ENCODE measurements at regions not wholly inside any gene's neighbourhood (a gene's known extent, or its start where the extent isn't known, plus 50 kb on each side); places are given as distances from the start of the nearest gene placed in this dataset.

DNA sequence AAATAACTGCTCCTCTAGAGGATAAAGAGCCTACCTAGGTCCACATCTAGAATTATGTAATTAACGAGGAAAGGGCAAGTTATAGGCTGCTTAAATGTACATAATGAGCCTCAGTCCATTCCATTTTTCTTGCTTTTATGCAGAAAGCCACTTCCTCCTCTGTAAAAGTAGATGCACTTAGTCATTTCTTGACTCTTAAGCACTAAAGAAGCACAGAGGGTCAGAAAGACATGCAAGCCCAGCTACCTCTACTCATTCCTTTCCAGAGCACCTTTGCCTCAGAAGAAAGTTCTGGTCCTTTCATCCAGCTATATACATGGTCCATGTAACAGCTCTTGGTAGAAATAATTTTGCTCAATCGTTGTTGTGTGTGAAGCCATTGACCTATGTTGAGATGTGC is 308.0 kb upstream of the NREP start:
- no peak overlapping the region for H3K27ac ChIP-seq (ENCODE audit: low read depth)
- no peaks in the 10 kb centered on the region for H3K9me2 ChIP-seq (ENCODE audit: insufficient read depth)
- H3K4me3 ChIP-seq = no peak overlapping the region
- peaks cover 2% of the 10 kb centered on the region; the same call in 2 of the 3 replicates for H3K4me1 Mint-ChIP-seq
- H4K20me1 ChIP-seq (replicated peaks; ENCODE audit: insufficient read depth) = no peaks in the 10 kb centered on the region
- no peaks in the 10 kb centered on the region for H3K4me1 ChIP-seq (ENCODE audit: insufficient read depth)
- H3K4me3 Mint-ChIP-seq = no peak overlapping the region
- TF ChIP-seq STAT1 (IDR thresholded peaks at IDR 0.05; ENCODE audit: unreplicated experiment) (no peak), NANOG (IDR thresholded peaks at IDR 0.05; ENCODE audit: borderline replicate concordance) (no peak), CREB1 (CRISPR knock-in tag; IDR thresholded peaks at IDR 0.05; ENCODE audit: low read depth) (no peak), REST (IDR thresholded peaks at IDR 0.05; ENCODE audit: unreplicated experiment) (no peak), JUNB (IDR thresholded peaks at IDR 0.05; ENCODE audit: unreplicated experiment) (no peak), ZNF462 (CRISPR knock-in tag; IDR thresholded peaks at IDR 0.05) (no peak), EZH2 (IDR thresholded peaks at IDR 0.05; ENCODE audit: low read depth, unreplicated experiment) (no peak), EZH2phosphoT487 (IDR thresholded peaks at IDR 0.05; ENCODE audit: unreplicated experiment) (no peak)
- TF ChIP-seq, protein P1, sequence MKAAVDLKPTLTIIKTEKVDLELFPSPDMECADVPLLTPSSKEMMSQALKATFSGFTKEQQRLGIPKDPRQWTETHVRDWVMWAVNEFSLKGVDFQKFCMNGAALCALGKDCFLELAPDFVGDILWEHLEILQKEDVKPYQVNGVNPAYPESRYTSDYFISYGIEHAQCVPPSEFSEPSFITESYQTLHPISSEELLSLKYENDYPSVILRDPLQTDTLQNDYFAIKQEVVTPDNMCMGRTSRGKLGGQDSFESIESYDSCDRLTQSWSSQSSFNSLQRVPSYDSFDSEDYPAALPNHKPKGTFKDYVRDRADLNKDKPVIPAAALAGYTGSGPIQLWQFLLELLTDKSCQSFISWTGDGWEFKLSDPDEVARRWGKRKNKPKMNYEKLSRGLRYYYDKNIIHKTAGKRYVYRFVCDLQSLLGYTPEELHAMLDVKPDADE (IDR thresholded peaks at IDR 0.05) = no peak
- TF ChIP-seq, protein P2, sequence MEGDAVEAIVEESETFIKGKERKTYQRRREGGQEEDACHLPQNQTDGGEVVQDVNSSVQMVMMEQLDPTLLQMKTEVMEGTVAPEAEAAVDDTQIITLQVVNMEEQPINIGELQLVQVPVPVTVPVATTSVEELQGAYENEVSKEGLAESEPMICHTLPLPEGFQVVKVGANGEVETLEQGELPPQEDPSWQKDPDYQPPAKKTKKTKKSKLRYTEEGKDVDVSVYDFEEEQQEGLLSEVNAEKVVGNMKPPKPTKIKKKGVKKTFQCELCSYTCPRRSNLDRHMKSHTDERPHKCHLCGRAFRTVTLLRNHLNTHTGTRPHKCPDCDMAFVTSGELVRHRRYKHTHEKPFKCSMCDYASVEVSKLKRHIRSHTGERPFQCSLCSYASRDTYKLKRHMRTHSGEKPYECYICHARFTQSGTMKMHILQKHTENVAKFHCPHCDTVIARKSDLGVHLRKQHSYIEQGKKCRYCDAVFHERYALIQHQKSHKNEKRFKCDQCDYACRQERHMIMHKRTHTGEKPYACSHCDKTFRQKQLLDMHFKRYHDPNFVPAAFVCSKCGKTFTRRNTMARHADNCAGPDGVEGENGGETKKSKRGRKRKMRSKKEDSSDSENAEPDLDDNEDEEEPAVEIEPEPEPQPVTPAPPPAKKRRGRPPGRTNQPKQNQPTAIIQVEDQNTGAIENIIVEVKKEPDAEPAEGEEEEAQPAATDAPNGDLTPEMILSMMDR (conservative IDR thresholded peaks at IDR 0.05; ENCODE audit: low read depth in 2 of 2) = no peak
- no peaks in the 10 kb centered on the region for H3K79me2 ChIP-seq (replicated peaks; ENCODE audit: insufficient read depth)
- peak overlapping the region; percentile 11; the same call in 1 of the 2 replicates for H2AFZ ChIP-seq
- H3K27ac Mint-ChIP-seq = no peak overlapping the region
- no peaks in the 10 kb centered on the region for H3K27me3 Mint-ChIP-seq (ENCODE audit: insufficient read depth, low read depth, poor library complexity)
- no peaks in the 10 kb centered on the region for H3K9me3 Mint-ChIP-seq
- no peak overlapping the region for H3K4me2 ChIP-seq
- no peaks in the 10 kb centered on the region for H3K36me3 ChIP-seq (ENCODE audit: insufficient read depth)
- H3F3A ChIP-seq (replicated peaks; ENCODE audit: low read depth) = no peaks in the 10 kb centered on the region
- DNase-seq (ENCODE audit: low spot score) (no peak), ATAC-seq (no peak)
- H3K27me3 ChIP-seq (ENCODE audit: insufficient read depth) = no peaks in the 10 kb centered on the region
- H3K36me3 Mint-ChIP-seq (ENCODE audit: low read depth) = no peaks in the 10 kb centered on the region

All from GM23338 (cell line).